ENCODE measurements at regions not wholly inside any gene's neighbourhood (a gene's known extent, or its start where the extent isn't known, plus 50 kb on each side); places are given as distances from the start of the nearest gene placed in this dataset.

GRCh38 chr6:104253236-104253635, 606.5 kb downstream of the HACE1 start:
- no peak overlapping the region for H3K4me3 ChIP-seq (ENCODE audit: low read length)
- no peaks in the 10 kb centered on the region for H3K27me3 ChIP-seq (ENCODE audit: insufficient read depth, low read length)
- no peaks in the 10 kb centered on the region for H3K4me1 ChIP-seq (ENCODE audit: insufficient read depth, low read length)
- no peaks in the 10 kb centered on the region for H3K9me3 ChIP-seq (ENCODE audit: low read depth, low read length)

- Histone ChIP-seq H3K27me3 (ENCODE audit: insufficient read depth, low read length) (no peaks in the 10 kb centered on the region), H3K4me3 (ENCODE audit: low read length) (no peak overlapping the region), H3K4me1 (ENCODE audit: insufficient read depth, low read length) (no peaks in the 10 kb centered on the region), H3K9me3 (ENCODE audit: low read depth, low read length) (no peaks in the 10 kb centered on the region)
Observed at GRCh38 chr6:104252276-104252675, 607.4 kb downstream of the HACE1 start.

- Histone ChIP-seq H3K4me3 (ENCODE audit: low read length) (no peak overlapping the region), H3K27me3 (ENCODE audit: insufficient read depth, low read length) (no peaks in the 10 kb centered on the region), H3K4me1 (ENCODE audit: insufficient read depth, low read length) (no peaks in the 10 kb centered on the region), H3K9me3 (ENCODE audit: low read depth, low read length) (no peaks in the 10 kb centered on the region)
Observed at GRCh38 chr6:104251651-104252050, 608.1 kb downstream of the HACE1 start.

- no peak overlapping the region for H3K4me3 ChIP-seq (ENCODE audit: low read length)
- H3K9me3 ChIP-seq (ENCODE audit: low read depth, low read length) = no peaks in the 10 kb centered on the region
- no peaks in the 10 kb centered on the region for H3K4me1 ChIP-seq (ENCODE audit: insufficient read depth, low read length)
- H3K27me3 ChIP-seq (ENCODE audit: insufficient read depth, low read length) = no peaks in the 10 kb centered on the region
Observed at GRCh38 chr6:104240865-104241264, 618.9 kb downstream of the HACE1 start.

GRCh38 chr6:104239971-104240370, 619.7 kb downstream of the HACE1 start:
- no peaks in the 10 kb centered on the region for H3K27me3 ChIP-seq (ENCODE audit: insufficient read depth, low read length)
- H3K4me3 ChIP-seq (ENCODE audit: low read length) = no peak overlapping the region
- H3K4me1 ChIP-seq (ENCODE audit: insufficient read depth, low read length) = no peaks in the 10 kb centered on the region
- H3K9me3 ChIP-seq (ENCODE audit: low read depth, low read length) = no peaks in the 10 kb centered on the region

- H3K27me3 ChIP-seq (ENCODE audit: insufficient read depth, low read length) = no peaks in the 10 kb centered on the region
- H3K9me3 ChIP-seq (ENCODE audit: low read depth, low read length) = no peaks in the 10 kb centered on the region
- H3K4me1 ChIP-seq (ENCODE audit: insufficient read depth, low read length) = no peaks in the 10 kb centered on the region
- no peak overlapping the region for H3K4me3 ChIP-seq (ENCODE audit: low read length)
Observed at GRCh38 chr6:104229057-104229456, 630.7 kb downstream of the HACE1 start.

GRCh38 chr6:104227508-104227907, 632.2 kb downstream of the HACE1 start:
- no peak overlapping the region for H3K4me3 ChIP-seq (ENCODE audit: low read length)
- H3K9me3 ChIP-seq (ENCODE audit: low read depth, low read length) = no peaks in the 10 kb centered on the region
- H3K4me1 ChIP-seq (ENCODE audit: insufficient read depth, low read length) = no peaks in the 10 kb centered on the region
- H3K27me3 ChIP-seq (ENCODE audit: insufficient read depth, low read length) = no peaks in the 10 kb centered on the region

GRCh38 chr6:104226790-104227446, 632.8 kb downstream of the HACE1 start:
- Histone ChIP-seq H3K9me3 (ENCODE audit: low read depth, low read length) (no peaks in the 10 kb centered on the region), H3K27me3 (ENCODE audit: insufficient read depth, low read length) (no peaks in the 10 kb centered on the region), H3K4me3 (ENCODE audit: low read length) (no peak overlapping the region), H3K4me1 (ENCODE audit: insufficient read depth, low read length) (no peaks in the 10 kb centered on the region)

- no peaks in the 10 kb centered on the region for H3K27me3 ChIP-seq (ENCODE audit: insufficient read depth, low read length)
- no peaks in the 10 kb centered on the region for H3K9me3 ChIP-seq (ENCODE audit: low read depth, low read length)
- H3K4me3 ChIP-seq (ENCODE audit: low read length) = no peak overlapping the region
- H3K4me1 ChIP-seq (ENCODE audit: insufficient read depth, low read length) = no peaks in the 10 kb centered on the region
Observed at GRCh38 chr6:104218116-104218515, 641.6 kb downstream of the HACE1 start.

- no peaks in the 10 kb centered on the region for H3K27me3 ChIP-seq (ENCODE audit: insufficient read depth, low read length)
- H3K4me3 ChIP-seq (ENCODE audit: low read length) = no peak overlapping the region
- no peaks in the 10 kb centered on the region for H3K4me1 ChIP-seq (ENCODE audit: insufficient read depth, low read length)
- no peaks in the 10 kb centered on the region for H3K9me3 ChIP-seq (ENCODE audit: low read depth, low read length)
Observed at GRCh38 chr6:104214901-104215300, 644.8 kb downstream of the HACE1 start.

GRCh38 chr6:104212977-104213668, 646.6 kb downstream of the HACE1 start:
- Histone ChIP-seq H3K9me3 (ENCODE audit: low read depth, low read length) (no peaks in the 10 kb centered on the region), H3K4me1 (ENCODE audit: insufficient read depth, low read length) (no peaks in the 10 kb centered on the region), H3K4me3 (ENCODE audit: low read length) (no peak overlapping the region), H3K27me3 (ENCODE audit: insufficient read depth, low read length) (no peaks in the 10 kb centered on the region)

- H3K9me3 ChIP-seq (ENCODE audit: low read depth, low read length) = no peaks in the 10 kb centered on the region
- H3K4me1 ChIP-seq (ENCODE audit: insufficient read depth, low read length) = no peaks in the 10 kb centered on the region
- no peak overlapping the region for H3K4me3 ChIP-seq (ENCODE audit: low read length)
- H3K27me3 ChIP-seq (ENCODE audit: insufficient read depth, low read length) = no peaks in the 10 kb centered on the region
Observed at GRCh38 chr6:104207635-104208034, 652.1 kb downstream of the HACE1 start.

- no peaks in the 10 kb centered on the region for H3K9me3 ChIP-seq (ENCODE audit: low read depth, low read length)
- no peaks in the 10 kb centered on the region for H3K27me3 ChIP-seq (ENCODE audit: insufficient read depth, low read length)
- no peaks in the 10 kb centered on the region for H3K4me1 ChIP-seq (ENCODE audit: insufficient read depth, low read length)
- H3K4me3 ChIP-seq (ENCODE audit: low read length) = no peak overlapping the region
Observed at GRCh38 chr6:104201557-104201956, 658.2 kb downstream of the HACE1 start.

- Histone ChIP-seq H3K9me3 (ENCODE audit: low read depth, low read length) (no peaks in the 10 kb centered on the region), H3K4me1 (ENCODE audit: insufficient read depth, low read length) (no peaks in the 10 kb centered on the region), H3K4me3 (ENCODE audit: low read length) (no peak overlapping the region), H3K27me3 (ENCODE audit: insufficient read depth, low read length) (no peaks in the 10 kb centered on the region)
Observed at GRCh38 chr6:104187616-104188015, 672.1 kb downstream of the HACE1 start.

- H3K9me3 ChIP-seq (ENCODE audit: low read depth, low read length) = no peaks in the 10 kb centered on the region
- no peaks in the 10 kb centered on the region for H3K4me1 ChIP-seq (ENCODE audit: insufficient read depth, low read length)
- no peak overlapping the region for H3K4me3 ChIP-seq (ENCODE audit: low read length)
- no peaks in the 10 kb centered on the region for H3K27me3 ChIP-seq (ENCODE audit: insufficient read depth, low read length)
Observed at GRCh38 chr6:104186831-104187230, 672.9 kb downstream of the HACE1 start.

- no peaks in the 10 kb centered on the region for H3K4me1 ChIP-seq (ENCODE audit: insufficient read depth, low read length)
- H3K27me3 ChIP-seq (ENCODE audit: insufficient read depth, low read length) = no peaks in the 10 kb centered on the region
- H3K4me3 ChIP-seq (ENCODE audit: low read length) = no peak overlapping the region
- H3K9me3 ChIP-seq (ENCODE audit: low read depth, low read length) = no peaks in the 10 kb centered on the region
Observed at GRCh38 chr6:104183816-104184435, 675.8 kb downstream of the HACE1 start.

Measured in mononuclear cell (primary cell).